ENCODE measurements at regions not wholly inside any gene's neighbourhood (a gene's known extent, or its start where the extent isn't known, plus 50 kb on each side); places are given as distances from the start of the nearest gene placed in this dataset.
"Not testable (repeated sequence)": the region's sequence is repeated elsewhere in the genome, so short reads cannot be mapped to it uniquely, and the experiment has no call there.

DNA sequence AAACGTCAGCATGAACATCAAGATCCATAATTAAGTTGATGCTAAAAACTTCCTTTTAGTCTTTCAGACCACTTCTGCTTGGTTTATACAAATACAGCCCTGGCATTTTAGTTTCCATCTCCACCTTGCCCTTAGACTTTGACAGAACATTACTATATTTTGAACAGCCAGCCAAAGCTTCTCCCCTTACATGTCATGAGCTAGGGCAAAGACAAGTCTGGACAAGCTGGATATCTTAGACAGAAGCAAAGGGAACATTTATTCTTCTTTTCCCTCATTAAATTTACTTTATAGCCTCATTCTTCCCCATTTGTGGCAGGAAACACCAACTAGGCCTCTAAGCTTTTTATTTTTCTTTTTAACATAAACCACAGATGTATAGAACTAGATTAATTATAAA, 403.3 kb downstream of the SUCLG1 start:
- ChIA-PET CTCF (no interaction called here), POLR2A (interaction anchor here (0.6 kb wide), 1 partner anchor 1158 kb away, joined by 3 read pairs; no protein-coding TSS in a partner anchor)
- no peaks in the 10 kb centered on the region for H3K9me3 Mint-ChIP-seq
- H3K27ac Mint-ChIP-seq = no peak overlapping the region
- H3K36me3 Mint-ChIP-seq = no peaks in the 10 kb centered on the region
- intact Hi-C loops (cut with micrococcal nuclease) = no loop called here
- no peaks in the 10 kb centered on the region for H3K4me1 Mint-ChIP-seq (ENCODE audit: low read depth)
- no peaks in the 10 kb centered on the region for H3K27me3 Mint-ChIP-seq
- no peak overlapping the region for H3K4me3 Mint-ChIP-seq
- DNase-seq = no peak

DNA sequence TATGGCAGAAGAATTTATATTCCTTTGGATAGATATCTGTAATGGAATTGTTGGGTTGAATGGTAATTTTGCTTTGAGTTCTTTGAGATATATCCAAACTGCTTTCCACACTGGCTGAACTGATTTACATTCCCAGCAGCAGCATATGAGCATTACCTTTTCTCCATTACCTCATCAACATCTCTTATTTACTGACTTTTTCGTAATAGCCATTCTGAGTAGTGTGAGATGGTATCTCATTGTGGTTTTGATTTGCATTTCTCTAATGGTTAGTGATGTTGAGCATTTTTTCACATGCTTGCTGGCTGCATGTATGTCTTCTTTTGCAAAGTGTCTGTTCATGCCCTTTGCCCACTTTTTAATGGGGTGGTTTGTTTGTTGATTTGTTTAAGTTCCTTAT, 404.5 kb downstream of the SUCLG1 start:
- POLR2A ChIA-PET; H3K27me3 Mint-ChIP-seq; DNase-seq; H3K4me3 Mint-ChIP-seq; intact Hi-C loops (cut with micrococcal nuclease); CTCF ChIA-PET; H3K4me1 Mint-ChIP-seq (ENCODE audit: low read depth); H3K9me3 Mint-ChIP-seq; H3K36me3 Mint-ChIP-seq; H3K27ac Mint-ChIP-seq: not testable (repeated sequence)

DNA sequence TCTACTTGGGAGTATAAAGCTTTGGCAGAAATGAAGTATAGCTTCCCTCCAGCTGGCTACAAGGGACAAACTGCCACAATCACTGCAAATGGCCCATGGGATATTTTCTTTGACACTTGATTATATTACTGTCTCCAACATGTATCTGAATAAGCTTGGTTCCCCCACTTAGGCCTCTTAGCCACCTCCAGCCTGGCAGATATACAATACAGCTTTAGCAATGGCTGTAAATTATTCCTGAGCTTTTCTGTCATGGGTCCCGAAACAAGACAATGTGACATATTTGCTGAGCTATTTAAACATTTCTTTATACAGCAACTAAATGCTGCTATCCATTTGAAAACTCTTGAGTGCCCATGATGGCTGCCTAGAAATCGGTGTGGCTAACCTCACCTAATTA, 406.2 kb downstream of the SUCLG1 start:
- Mint-ChIP-seq H3K27ac (no peak overlapping the region), H3K4me1 (ENCODE audit: low read depth) (no peaks in the 10 kb centered on the region), H3K36me3 (no peaks in the 10 kb centered on the region), H3K27me3 (no peaks in the 10 kb centered on the region), H3K9me3 (no peaks in the 10 kb centered on the region), H3K4me3 (no peak overlapping the region)
- POLR2A ChIA-PET = no interaction called here
- no peak for DNase-seq
- intact Hi-C loops (cut with micrococcal nuclease) = no loop called here
- CTCF ChIA-PET = no interaction called here

DNA sequence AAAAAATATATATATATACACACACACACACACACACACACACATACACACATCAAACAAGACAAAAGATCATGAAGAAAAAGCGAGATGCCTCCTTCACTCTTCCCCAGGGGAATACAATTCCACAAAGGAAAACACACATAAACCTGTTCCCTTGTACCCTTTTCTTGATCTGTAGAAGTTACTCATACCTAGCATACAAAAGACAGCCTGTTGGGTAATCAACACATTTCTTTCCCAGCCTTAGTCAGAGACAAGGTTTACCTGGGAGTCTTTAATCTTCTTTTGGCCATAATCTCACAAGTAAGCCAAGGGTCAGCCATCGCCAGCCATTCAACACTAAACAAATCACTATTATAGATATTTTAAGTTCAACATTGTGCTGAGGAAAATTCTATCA, 407.0 kb downstream of the SUCLG1 start:
- CTCF ChIA-PET = no interaction called here
- POLR2A ChIA-PET = no interaction called here
- Mint-ChIP-seq H3K27ac (no peak overlapping the region), H3K4me1 (ENCODE audit: low read depth) (no peaks in the 10 kb centered on the region), H3K27me3 (no peaks in the 10 kb centered on the region), H3K4me3 (no peak overlapping the region), H3K36me3 (no peaks in the 10 kb centered on the region), H3K9me3 (no peaks in the 10 kb centered on the region)
- intact Hi-C loops (cut with micrococcal nuclease) = no loop called here
- no peak for DNase-seq

DNA sequence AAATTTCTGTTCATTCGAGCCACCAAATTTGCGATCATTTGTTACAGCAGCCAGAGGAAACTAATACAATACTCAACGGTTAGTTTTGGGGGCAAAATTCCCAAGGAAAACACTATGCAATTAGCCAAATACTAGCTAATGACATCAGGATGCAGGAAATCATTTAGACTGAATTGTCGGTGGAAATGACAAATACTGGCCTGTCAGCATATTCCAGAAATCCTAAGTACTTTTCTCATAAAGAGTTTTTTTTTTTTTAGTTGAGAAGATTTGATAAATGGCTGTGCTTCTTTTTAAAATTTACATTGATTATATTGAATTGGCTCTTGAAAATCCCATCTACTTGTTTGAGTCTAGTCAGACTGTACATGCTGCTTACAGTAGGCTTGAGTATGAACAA, 410.1 kb downstream of the SUCLG1 start:
- no peak for DNase-seq
- H3K27ac Mint-ChIP-seq = no peak overlapping the region
- intact Hi-C loops (cut with micrococcal nuclease) = no loop called here
- H3K9me3 Mint-ChIP-seq = no peaks in the 10 kb centered on the region
- ChIA-PET CTCF (interaction anchor here (1.0 kb wide), 1 partner anchor 9 kb away, joined by 4 read pairs; no protein-coding TSS in a partner anchor), POLR2A (no interaction called here)
- H3K27me3 Mint-ChIP-seq = peaks cover 4% of the 10 kb centered on the region
- H3K4me1 Mint-ChIP-seq (ENCODE audit: low read depth) = no peaks in the 10 kb centered on the region
- no peak overlapping the region for H3K4me3 Mint-ChIP-seq
- no peaks in the 10 kb centered on the region for H3K36me3 Mint-ChIP-seq

DNA sequence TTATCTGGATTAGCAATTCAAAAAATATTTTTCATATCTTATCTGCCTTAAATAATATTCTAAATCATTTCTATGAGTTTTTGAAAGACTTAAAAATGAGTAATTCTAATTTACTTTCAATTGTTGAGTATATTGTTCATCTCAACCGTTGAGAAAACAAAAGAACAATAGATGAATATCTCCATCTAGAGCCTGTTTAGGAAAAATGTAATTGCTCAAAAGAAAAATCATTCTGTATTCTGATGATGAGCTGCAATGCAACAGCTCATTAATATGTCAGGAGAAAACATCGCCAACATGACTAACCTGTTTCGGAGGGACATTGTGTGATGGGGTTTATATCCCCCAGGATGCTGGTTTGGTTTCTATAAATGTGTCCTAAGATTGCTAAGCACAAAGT, 417.6 kb downstream of the SUCLG1 start:
- ChIA-PET CTCF (no interaction called here), POLR2A (no interaction called here)
- peaks cover 12% of the 10 kb centered on the region for H3K27me3 Mint-ChIP-seq
- no peaks in the 10 kb centered on the region for H3K9me3 Mint-ChIP-seq
- H3K36me3 Mint-ChIP-seq = no peaks in the 10 kb centered on the region
- no peak for DNase-seq
- intact Hi-C loops (cut with micrococcal nuclease) = no loop called here
- H3K4me3 Mint-ChIP-seq = no peak overlapping the region
- H3K4me1 Mint-ChIP-seq (ENCODE audit: low read depth) = no peaks in the 10 kb centered on the region
- no peak overlapping the region for H3K27ac Mint-ChIP-seq

DNA sequence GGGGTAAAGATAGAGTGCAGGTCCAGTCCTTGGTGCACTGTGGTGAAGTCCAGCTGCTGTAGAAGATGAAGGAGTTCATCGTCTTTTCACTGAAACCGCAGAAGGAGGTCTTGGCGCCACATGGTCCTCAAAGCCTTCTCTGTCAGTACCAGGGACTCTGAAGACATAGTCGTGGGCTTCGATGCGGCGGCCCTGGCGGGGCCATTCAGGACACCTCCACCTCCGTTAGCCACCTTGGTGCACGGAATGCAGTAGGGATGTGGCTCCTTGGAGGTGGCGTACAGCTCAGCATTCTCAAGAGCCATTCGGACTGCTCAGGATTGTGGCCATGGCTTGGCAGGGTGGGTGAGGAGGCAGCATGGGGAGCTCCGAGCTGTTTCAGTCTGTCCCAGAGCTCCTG, 418.8 kb downstream of the SUCLG1 start:
- CTCF ChIA-PET = interaction anchor here (1.1 kb wide), 1 partner anchor 8 kb away, joined by 4 read pairs; no protein-coding TSS in a partner anchor
- intact Hi-C loops (cut with micrococcal nuclease) = no loop called here
- POLR2A ChIA-PET = no interaction called here
- no peak overlapping the region for H3K4me3 Mint-ChIP-seq
- no peak for DNase-seq
- H3K36me3 Mint-ChIP-seq = no peaks in the 10 kb centered on the region
- H3K27me3 Mint-ChIP-seq = peaks cover 12% of the 10 kb centered on the region
- H3K4me1 Mint-ChIP-seq (ENCODE audit: low read depth) = no peaks in the 10 kb centered on the region
- no peak overlapping the region for H3K27ac Mint-ChIP-seq
- H3K9me3 Mint-ChIP-seq = no peaks in the 10 kb centered on the region

DNA sequence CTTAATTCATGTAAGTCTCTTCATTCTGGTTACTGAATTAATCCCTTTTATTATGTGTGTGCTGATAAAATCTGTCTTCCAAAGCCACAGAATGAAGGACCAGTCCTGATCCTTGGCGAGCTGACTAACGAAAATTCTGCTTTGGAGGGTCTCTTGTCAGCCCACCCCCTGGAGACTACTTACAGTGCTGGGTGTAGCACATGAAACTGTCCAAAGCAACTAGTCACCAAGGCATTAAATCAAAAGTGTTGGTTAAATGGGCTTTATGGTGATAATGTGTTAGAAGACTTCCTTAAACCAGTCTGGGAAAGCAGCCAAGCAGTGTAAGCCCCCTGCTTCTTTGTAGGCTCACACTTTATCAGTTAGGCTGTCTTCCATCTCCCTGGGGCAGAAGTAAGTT, 420.2 kb downstream of the SUCLG1 start:
- ChIA-PET POLR2A (no interaction called here), CTCF (no interaction called here)
- peaks cover 2% of the 10 kb centered on the region for H3K4me1 Mint-ChIP-seq (ENCODE audit: low read depth)
- H3K27ac Mint-ChIP-seq = no peak overlapping the region
- no peaks in the 10 kb centered on the region for H3K9me3 Mint-ChIP-seq
- H3K4me3 Mint-ChIP-seq = no peak overlapping the region
- DNase-seq = no peak
- peaks cover 8% of the 10 kb centered on the region for H3K27me3 Mint-ChIP-seq
- intact Hi-C loops (cut with micrococcal nuclease) = no loop called here
- H3K36me3 Mint-ChIP-seq = no peaks in the 10 kb centered on the region

DNA sequence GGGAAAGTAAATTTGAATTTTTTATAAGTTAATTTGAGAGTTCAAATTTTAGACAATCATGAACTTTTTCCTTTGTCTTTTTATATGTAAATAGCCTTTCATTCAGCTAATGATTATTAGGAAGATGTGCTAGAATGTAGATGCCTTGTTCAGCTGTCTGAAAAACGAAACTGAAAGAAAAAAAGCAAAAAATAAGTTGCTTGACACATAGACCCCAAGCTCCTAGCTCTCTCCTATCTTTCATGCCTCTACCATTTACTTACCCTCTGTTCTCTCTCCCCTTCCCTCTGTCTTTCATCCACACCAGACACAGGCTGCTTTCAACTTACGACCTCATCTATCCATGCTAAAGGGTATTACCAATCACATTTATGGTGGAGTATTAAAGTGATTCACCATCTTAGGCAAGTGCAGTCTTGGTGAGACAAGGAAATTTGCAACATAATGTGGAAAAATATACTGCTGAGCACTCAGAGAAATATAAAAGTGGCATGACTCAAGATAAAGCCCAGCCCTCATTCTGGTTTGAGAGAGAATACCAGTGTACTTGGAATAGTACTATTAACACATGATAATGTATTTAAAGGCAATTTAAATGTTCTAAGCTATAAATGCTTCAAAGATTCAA, 425.6 kb downstream of the SUCLG1 start:
- Mint-ChIP-seq H3K27me3 (no peaks in the 10 kb centered on the region), H3K4me1 (ENCODE audit: low read depth) (peaks cover 6% of the 10 kb centered on the region), H3K36me3 (no peaks in the 10 kb centered on the region), H3K27ac (no peak overlapping the region), H3K4me3 (peak overlapping the region; percentile 24), H3K9me3 (no peaks in the 10 kb centered on the region)
- ChIA-PET CTCF (interaction anchor here (0.9 to 1.3 kb wide), 2 partner anchors 11 to 282 kb away, joined by 4 read pairs; no protein-coding TSS in a partner anchor), POLR2A (no interaction called here)
- no peak for DNase-seq
- intact Hi-C loops (cut with micrococcal nuclease) = no loop called here

DNA sequence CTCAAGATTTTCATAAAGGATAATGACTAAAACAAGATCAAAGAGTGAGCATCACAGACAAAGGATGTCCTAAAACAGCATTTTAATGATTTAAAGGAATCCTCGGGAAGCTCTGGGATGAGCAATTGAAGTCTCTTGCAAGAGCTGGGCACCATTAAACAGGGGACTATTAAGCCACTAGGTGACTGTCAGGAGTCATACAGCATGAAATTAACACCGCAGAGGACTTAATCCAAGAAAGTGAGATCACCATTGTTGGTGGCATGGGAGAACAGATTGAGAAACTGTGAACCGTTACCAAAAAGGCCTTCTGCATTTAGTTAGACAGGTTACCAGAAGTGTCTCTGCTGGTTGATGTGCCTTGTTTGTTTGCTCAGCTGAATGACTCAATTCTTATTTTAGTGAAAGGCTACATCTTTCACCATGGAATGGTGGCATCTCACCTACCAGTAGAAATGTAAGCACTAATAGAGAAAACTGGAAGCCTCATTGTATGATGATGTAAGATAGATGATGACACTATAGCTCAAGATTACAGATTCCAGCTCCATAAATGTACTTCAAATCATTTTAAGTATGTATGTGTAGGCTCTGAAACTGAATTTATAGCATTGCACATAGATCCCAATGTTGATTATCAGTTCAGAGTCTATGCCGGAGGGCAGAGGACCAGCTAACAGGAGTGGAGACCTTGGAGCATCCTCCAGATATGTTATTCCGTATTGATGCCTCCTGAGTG, 427.6 kb downstream of the SUCLG1 start:
- Mint-ChIP-seq H3K36me3 (no peaks in the 10 kb centered on the region), H3K27me3 (no peaks in the 10 kb centered on the region), H3K9me3 (no peaks in the 10 kb centered on the region), H3K4me3 (no peak overlapping the region), H3K27ac (no peak overlapping the region), H3K4me1 (ENCODE audit: low read depth) (peaks cover 6% of the 10 kb centered on the region)
- DNase-seq = no peak
- ChIA-PET POLR2A (no interaction called here), CTCF (interaction anchor here (1.1 to 1.4 kb wide), 2 partner anchors 9 to 272 kb away, joined by 3 read pairs; no protein-coding TSS in a partner anchor)
- intact Hi-C loops (cut with micrococcal nuclease) = no loop called here

DNA sequence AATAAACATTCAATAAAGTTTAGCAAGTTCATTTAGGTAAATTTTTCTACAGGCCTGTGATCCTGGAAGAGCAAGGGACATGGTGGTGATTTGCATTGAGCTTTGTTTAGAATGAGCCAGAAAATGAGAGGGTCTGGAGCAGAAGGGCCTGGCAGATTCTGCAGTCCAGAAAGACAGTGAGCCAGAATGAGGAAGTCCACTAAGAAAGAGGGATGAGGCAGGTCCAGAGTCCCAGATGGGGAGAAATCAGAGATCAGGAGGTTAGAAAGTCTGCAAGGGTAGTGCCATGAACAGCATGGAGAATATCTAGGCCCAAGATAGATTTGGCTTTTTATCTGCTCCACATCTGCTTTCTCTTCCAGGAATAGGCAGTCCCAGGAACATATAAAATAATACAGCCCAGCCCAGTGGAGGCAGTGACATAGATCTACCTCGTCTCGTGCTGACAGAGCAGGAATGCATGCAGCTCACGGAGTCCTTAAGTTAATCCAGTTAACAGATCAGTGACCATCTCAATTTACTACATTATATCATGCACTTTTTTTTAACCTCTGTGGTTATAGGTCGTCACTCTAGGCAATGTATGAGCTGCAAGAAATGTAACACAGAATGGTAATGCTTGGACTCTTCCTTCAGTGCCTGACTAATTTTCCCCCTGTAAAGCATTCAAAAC, 429.0 kb downstream of the SUCLG1 start:
- Mint-ChIP-seq H3K9me3 (no peaks in the 10 kb centered on the region), H3K36me3 (no peaks in the 10 kb centered on the region), H3K27ac (no peak overlapping the region), H3K4me1 (ENCODE audit: low read depth) (peaks cover 6% of the 10 kb centered on the region), H3K27me3 (no peaks in the 10 kb centered on the region), H3K4me3 (no peak overlapping the region)
- CTCF ChIA-PET = no interaction called here
- intact Hi-C loops (cut with micrococcal nuclease) = no loop called here
- DNase-seq = no peak
- POLR2A ChIA-PET = no interaction called here

DNA sequence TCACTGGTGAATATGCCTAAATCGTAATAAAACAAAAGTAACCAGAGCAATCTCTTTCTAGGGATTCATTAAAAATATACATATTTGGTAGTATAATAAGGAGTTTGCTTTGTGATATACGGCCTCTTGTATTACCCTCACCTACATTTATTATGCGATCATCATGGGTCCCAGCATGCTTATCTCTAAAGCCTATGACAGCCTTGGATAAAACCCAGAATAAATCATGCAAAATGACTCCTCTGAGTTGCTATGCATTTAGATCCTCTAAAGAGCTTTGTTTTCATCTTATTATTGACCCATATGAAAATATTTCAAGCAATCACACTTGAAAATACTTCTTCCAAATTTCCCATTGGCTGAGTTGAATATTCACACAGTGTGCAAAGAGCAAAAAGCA, 432.3 kb downstream of the SUCLG1 start:
- POLR2A ChIA-PET = no interaction called here
- no peaks in the 10 kb centered on the region for H3K4me1 Mint-ChIP-seq (ENCODE audit: low read depth)
- H3K9me3 Mint-ChIP-seq = no peaks in the 10 kb centered on the region
- H3K4me3 Mint-ChIP-seq = no peak overlapping the region
- intact Hi-C loops (cut with micrococcal nuclease) = no loop called here
- H3K27me3 Mint-ChIP-seq = no peaks in the 10 kb centered on the region
- CTCF ChIA-PET = no interaction called here
- DNase-seq = no peak
- no peak overlapping the region for H3K27ac Mint-ChIP-seq
- H3K36me3 Mint-ChIP-seq = no peaks in the 10 kb centered on the region

All from activated CD4-positive, alpha-beta memory T cell treated with anti-CD3 and anti-CD28 coated beads for 36 hours (primary cell).